GM21717 (cell line): ENCODE measurements at regions not wholly inside any gene's neighbourhood (a gene's known extent, or its start where the extent isn't known, plus 50 kb on each side); places are given as distances from the start of the nearest gene placed in this dataset.
"Not testable (repeated sequence)": the region's sequence is repeated elsewhere in the genome, so short reads cannot be mapped to it uniquely, and the experiment has no call there.

Experiments
- ATAC-seq: cut with Tn5 transposase; IDR thresholded peaks from one replicate; pipeline ENCODE4 v1.9.1; 2021; ENCODE audit warnings: mild to moderate bottlenecking, moderate library complexity; ENCODE audit not compliant: unreplicated experiment

DNA sequence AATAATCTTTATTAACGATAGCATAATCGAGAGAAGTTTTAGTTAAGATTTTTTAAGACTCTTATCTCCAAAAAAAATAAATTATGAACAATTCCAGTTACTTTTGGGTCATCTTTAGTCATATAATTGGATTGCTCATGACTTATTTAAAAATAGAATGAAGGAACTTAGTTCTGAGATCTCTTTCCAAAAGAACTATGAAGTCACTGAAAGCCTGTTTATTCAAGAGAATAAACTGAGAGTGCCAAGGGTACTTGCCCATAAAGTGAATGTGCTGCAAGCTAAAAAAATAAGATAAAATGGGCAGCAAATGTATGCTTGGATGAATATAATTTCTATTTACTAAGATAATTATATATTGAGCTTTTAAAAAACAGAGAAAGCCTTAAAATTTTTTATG is 176.5 kb upstream of the PLSCR5 start:
- no peak for ATAC-seq

- ATAC-seq = no peak
Measured at GRCh38 chr3:146781059-146781458, 175.9 kb upstream of the PLSCR5 start.

DNA sequence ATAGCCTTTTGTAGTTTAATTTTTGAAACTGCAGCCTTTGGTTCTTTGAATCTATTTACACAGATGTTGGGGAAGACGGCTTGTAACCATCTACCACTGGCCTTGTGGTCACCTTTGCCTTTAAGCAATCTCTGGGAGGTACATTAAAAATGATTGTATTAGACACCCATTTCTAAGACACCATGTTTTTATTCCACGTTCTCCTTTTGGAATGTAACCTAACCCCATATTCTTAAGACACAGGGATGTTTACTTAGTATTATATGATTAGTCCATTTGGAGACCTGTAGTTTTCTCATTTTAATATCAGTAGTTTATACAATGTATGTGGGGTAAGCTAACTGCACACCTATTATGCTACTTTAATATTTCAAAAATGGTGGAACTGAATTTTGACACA is 175.1 kb upstream of the PLSCR5 start:
- no peak for ATAC-seq

DNA sequence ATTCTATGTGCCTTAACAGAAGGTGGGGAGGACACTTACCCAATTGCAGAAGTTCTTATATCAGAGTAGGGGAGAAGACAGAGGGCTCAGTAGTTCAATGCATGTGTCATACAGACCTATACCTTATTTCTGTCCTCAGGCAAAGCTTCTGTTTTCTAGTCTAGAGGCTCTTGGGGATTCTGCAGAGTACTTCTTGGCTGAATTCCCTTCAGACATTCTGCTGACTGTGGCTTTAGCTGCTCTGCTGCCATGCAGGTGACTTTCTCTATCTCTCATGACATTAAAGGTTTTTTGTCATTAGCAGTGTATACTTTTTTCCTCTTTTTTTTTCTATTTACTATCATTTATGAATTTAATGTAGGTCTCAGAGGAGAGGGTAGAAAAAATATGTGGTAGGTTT is 172.8 kb upstream of the PLSCR5 start:
- no peak for ATAC-seq

DNA sequence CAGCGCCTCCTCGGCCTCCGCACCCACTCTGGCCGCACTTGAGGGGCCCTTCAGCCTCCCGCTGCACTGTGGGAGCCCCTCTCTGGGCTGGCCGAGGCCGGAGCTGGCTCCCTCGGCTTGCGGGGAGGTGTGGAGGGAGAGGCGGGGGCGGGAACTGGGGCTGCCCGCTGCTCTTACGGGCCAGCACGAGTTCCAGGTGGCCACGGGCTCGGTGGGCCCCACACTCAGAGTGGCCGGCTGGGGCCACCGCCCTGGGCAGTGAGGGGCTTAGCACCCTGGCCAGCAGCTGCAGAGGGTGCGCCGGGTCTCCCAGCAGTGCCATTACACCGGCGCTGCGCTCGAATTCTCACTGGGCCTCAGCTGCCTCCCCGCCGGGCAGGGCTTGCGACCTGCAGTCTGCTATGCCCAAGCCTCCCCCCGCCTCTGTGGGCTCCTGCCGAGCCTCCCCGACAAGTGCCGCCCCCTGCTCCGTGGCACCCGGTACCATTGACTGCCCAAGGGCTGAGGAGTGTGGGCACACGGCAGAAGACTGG is 167.1 kb upstream of the PLSCR5 start:
- no peak for ATAC-seq

GRCh38 chr3:146770881-146771280 is 165.7 kb upstream of the PLSCR5 start:
- ATAC-seq = no peak

DNA sequence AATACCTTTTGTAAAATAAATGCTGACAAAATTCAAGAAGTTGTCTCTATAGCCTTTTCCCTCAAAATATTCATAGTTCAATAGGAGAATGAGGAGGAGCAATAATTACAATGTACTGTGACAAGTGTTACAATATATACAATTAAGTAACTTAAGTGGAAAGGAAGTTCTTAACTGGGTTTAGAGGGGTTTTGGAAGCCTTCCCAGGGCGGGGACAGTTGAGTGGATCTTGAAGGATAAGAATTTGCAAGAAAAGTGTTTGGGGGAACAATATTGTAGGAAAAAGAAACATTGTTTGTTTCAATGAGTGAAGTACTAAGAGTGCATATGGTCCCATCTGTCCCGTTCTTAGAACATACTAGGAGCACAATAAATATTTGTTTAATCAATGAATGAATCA is 165.2 kb upstream of the PLSCR5 start:
- ATAC-seq = no peak

- ATAC-seq = no peak
Measured at GRCh38 chr3:146757759-146758158, 152.6 kb upstream of the PLSCR5 start.

GRCh38 chr3:146750196-146750595 is 145.1 kb upstream of the PLSCR5 start:
- ATAC-seq = no peak

- ATAC-seq = no peak
Measured at GRCh38 chr3:146747928-146748327, 142.8 kb upstream of the PLSCR5 start.

- ATAC-seq = no peak
Measured at GRCh38 chr3:146747051-146747450, 141.9 kb upstream of the PLSCR5 start.

DNA sequence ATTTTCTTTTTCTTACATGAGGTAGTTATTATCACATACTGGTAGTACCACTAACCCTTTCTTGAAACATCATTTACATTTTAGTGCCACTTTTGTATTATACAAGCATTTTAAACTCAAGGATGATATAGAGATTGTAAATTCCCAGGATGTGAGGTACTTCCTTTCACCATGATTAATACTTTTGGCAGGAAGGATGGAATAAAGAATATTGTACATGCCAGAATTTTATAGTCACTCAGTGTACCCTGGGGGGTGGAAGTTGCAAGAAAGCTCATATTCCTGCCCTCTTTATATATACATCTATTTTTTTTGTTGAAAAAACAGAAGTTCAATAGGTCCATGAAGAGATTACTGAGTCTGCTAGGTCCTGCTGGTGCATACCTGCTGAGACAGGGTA is 141.0 kb upstream of the PLSCR5 start:
- no peak for ATAC-seq

DNA sequence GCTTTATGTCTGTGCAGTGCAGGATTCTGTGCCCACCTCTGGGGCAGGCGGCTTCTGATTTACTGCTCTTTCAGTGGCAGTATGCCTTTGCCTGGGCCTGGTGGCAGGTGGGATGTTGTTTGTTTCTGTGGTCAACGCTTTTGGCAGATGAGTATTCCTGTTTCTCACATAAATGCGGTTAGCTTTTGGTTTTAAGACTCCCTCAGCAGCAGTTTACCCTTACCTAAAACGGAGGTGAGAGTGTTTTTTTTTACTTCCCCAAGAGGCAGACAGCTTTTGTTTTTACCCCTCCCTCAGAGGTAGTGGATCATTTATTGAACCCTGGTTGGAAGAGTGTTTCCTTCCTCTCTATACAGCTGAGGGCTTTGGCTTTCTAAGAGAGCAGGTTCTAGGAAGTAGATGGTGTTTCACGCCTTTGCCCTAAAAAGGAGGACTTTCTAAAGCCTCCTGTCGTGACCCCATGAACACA is 134.1 kb upstream of the PLSCR5 start:
- peak; percentile 83 for ATAC-seq

DNA sequence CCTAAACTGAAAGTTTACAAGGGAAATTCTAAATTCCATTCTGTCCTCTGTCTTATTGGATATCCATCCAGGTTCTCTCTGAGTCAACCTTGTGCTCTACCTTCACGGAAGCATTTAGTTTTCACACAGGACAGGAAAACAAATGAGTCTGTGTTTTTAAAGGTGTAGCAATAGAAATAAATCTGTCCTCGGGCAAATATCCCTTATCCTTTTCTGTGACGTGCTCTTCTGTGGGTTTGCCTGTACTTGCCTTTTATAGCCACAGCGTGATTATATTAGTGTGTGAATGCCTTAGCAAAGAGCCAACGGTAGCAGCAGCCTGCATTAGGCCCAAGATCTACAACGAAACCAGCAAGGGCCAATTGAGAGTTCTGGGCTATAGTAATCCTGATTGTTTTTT is 127.2 kb upstream of the PLSCR5 start:
- no peak for ATAC-seq

DNA sequence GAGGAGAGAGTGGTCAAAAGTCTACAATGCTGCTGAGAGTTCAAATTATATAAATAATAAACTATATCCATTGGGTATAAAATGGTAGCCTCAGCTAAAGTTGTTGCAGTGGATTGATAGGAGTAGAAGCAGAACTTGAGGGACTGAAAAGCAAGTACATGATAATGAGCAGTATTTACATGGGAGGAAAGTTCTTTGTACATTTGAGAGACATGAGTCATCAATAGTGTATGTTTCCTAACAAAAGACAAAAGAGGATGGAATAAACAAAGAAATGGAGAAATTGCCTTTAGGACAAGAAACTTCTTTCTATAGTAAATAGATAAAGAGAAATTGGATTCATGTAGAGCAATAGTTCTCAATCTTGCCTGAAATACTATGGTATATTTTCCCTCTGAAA is 110.0 kb upstream of the PLSCR5 start:
- ATAC-seq = no peak

GRCh38 chr3:146712806-146713205 is 107.7 kb upstream of the PLSCR5 start:
- no peak for ATAC-seq

GRCh38 chr3:146709969-146710368 is 104.8 kb upstream of the PLSCR5 start:
- no peak for ATAC-seq

- peak; percentile 73 for ATAC-seq
Measured at GRCh38 chr3:146705225-146705624, 100.1 kb upstream of the PLSCR5 start.

DNA sequence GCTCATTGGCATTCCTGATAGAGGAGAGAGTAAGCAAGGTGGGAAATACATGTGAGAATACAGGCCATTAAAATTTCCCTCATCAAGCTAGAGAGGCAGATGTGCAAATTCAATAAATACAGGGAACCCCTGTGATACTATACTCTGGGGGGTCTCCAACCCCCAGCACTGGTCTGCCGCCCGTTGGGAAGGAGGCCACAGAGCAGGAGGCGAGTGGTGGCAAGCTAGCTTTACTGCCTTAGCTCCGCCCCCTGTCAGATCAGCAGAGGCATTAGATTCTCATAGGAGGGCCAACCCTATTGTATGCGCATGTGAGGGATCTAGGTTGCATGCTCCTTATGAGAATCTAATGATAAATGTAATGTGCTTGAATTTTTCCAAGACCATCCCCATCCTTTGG is 97.1 kb upstream of the PLSCR5 start:
- ATAC-seq = no peak

DNA sequence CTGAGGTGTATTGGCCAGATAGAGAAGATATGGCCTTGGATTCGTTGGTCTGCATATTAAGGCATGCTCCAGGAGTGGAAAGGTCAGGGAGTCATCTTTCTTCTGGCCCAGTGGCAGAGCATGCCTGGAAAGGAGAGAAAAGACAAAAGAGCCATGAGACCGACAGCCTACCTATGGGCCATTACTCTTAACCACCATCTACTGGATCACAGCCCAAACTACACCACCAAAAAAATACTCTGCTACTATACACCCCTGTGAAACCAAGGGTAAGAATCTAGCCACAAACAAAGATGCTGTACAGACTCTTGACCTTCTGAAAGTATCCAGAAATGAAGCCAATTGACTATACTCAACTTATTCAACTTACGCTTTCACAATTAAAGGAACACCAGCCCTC is 96.1 kb upstream of the PLSCR5 start:
- no peak for ATAC-seq

- ATAC-seq = not testable (repeated sequence)
Measured at GRCh38 chr3:146700025-146700424, 94.9 kb upstream of the PLSCR5 start.

- ATAC-seq = no peak
Measured at GRCh38 chr3:146692254-146692653, 87.1 kb upstream of the PLSCR5 start.

- ATAC-seq = no peak
Measured at GRCh38 chr3:146685050-146685814, 80.1 kb upstream of the PLSCR5 start.
